GM10266 (cell line): ENCODE measurements at regions not wholly inside any gene's neighbourhood (a gene's known extent, or its start where the extent isn't known, plus 50 kb on each side); places are given as distances from the start of the nearest gene placed in this dataset.
"Not testable (repeated sequence)": the region's sequence is repeated elsewhere in the genome, so short reads cannot be mapped to it uniquely, and the experiment has no call there.

Experiments used
- DNase-seq: peaks from one replicate; pipeline ENCODE4 v3.0.0; 2012; ENCODE audit errors: extremely low spot score
- TF ChIP-seq, protein P1 (sequence below): IDR thresholded peaks from 2 replicates; pipeline ENCODE4 v1.5.1; 2012; ENCODE audit warnings: mild to moderate bottlenecking, low read depth; ENCODE audit not compliant: control insufficient read depth, insufficient read depth; ENCODE audit errors: missing control alignments

DNA sequence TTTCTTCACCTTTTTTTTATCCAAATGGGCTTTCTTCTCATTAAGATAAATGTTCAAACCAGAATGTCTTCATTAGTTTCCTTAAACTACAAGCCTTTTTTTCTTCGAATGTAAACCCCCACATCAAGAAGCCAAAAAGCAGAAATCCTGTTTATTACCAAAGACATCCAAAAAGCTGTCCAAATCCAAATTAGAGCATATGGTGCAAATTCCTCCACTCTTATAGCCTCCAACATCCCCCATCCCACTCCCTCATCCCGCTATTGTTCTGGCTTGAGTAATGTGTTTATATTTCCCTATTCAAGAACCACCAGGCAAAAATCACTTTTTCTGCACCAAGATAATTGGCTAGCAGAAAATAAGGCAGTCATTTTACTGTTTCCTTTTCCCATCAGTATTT is 315.1 kb upstream of the ADGRL3 start:
- TF ChIP-seq, protein P1, sequence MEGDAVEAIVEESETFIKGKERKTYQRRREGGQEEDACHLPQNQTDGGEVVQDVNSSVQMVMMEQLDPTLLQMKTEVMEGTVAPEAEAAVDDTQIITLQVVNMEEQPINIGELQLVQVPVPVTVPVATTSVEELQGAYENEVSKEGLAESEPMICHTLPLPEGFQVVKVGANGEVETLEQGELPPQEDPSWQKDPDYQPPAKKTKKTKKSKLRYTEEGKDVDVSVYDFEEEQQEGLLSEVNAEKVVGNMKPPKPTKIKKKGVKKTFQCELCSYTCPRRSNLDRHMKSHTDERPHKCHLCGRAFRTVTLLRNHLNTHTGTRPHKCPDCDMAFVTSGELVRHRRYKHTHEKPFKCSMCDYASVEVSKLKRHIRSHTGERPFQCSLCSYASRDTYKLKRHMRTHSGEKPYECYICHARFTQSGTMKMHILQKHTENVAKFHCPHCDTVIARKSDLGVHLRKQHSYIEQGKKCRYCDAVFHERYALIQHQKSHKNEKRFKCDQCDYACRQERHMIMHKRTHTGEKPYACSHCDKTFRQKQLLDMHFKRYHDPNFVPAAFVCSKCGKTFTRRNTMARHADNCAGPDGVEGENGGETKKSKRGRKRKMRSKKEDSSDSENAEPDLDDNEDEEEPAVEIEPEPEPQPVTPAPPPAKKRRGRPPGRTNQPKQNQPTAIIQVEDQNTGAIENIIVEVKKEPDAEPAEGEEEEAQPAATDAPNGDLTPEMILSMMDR: no peak
- DNase-seq: no peak

DNA sequence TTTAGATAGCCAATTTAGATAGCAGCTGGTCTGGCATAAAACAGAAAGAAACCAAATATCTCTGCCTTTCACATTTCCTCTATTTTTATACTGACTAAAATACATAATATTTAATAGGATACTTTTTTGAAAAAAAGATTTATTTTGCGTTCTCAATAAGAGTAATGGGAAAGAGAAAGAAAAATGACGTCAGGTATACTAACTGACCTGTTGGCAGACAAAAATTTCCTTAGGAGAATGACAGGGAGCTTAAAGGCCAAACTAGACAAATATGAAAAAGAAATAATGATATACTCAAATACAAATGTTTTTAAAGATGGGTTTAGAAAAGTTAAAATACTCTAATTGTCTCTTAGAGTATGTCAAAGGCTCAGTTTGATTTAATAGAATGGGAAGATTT is 309.4 kb upstream of the ADGRL3 start:
- DNase-seq: no peak
- TF ChIP-seq, protein P1: no peak

DNA sequence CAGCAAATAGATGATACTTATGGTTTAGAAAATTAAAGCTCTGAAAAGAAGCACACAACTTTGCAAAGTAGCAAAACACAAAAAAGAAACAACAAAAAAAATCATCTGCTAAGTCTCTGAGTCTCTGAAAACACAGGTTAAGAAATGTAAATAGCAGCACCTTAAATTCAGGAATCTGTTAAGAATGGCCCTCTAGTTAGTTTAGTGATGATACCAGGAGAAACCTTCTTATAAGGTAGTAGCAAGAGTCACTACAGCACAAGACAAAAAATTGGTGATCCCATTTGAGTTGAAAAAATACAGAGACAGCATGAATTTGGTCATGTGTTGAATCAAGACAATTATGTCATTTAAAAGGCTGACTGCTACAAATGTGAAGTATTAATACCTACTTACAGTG is 308.2 kb upstream of the ADGRL3 start:
- DNase-seq: no peak
- TF ChIP-seq, protein P1: no peak

DNA sequence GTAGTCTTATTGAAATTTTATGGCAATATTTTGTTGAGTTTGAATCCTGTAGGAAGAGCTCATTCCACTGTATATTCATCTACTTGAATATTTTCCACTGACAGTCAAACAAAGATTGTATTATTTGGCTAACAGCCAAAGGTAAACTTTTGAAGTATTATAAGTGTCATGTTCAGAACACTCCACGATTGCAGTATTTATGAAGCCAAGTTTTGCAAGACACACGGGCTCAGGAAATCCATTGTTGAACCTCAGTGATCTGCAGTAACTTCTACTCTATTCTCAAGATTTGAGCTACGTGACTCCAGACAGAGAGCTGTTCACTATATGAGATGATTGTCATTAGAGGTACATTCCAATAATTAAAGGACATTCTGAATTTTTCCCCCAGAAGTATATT is 302.7 kb upstream of the ADGRL3 start:
- DNase-seq: no peak

DNA sequence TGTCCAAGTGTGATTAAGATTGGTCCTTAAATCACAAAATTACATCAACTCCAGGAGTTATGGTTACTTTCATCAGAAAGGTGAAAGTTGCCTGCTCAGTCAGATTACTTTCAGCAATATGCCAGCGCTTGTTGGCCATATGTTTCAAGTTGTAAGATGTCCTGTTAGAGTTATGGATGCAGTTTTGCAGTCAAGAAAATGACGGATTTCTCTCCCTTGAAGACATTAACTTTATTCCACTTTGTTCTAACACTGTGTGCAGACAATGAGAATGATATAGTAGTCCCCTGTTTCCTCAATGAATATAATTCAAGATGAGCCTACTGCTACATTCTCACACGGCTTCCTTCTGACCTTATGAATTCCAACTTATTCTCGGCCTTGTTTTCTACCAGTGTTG is 295.0 kb upstream of the ADGRL3 start:
- TF ChIP-seq, protein P1: no peak
- DNase-seq: no peak

More for the DNA sequence above, 302.7 kb upstream of the ADGRL3 start:
- TF ChIP-seq, protein P1: no peak

DNA sequence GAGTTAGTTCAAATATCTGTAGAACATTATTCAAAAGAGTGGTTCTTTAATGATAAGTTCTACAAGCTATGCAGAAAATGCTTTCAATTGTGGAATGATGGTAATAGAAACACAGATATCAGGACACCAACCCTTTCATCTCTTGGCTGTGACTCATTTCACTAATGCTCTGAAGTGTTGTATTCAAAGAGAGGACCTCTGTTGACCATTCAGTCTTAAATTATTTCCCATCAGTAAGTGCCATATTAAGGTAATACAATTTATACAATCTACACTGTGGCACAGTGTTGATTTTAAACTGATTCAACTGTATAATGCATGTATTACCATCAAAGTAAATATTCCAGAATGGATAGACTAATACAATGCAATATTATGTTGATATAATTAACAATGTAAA is 289.0 kb upstream of the ADGRL3 start:
- TF ChIP-seq, protein P1: no peak
- DNase-seq: no peak

DNA sequence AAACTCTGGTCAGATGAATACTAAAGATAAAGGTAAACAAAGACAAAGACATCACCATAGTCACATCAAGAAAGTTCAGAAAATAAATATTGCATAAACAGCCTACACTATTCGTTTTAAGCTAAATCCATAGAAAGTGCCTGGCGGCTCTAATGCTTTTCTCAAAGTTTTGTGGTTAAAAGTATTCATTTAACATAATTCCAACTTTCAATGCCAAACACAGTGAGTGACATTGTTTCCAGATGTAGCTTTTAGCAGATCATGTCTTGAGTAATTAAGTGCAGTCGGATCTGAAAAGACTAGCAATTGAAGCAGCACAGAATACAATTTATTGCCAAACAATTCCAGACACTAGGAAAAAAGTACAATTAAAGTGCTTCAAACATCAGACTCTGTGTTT is 287.1 kb upstream of the ADGRL3 start:
- TF ChIP-seq, protein P1: no peak
- no peak for DNase-seq

DNA sequence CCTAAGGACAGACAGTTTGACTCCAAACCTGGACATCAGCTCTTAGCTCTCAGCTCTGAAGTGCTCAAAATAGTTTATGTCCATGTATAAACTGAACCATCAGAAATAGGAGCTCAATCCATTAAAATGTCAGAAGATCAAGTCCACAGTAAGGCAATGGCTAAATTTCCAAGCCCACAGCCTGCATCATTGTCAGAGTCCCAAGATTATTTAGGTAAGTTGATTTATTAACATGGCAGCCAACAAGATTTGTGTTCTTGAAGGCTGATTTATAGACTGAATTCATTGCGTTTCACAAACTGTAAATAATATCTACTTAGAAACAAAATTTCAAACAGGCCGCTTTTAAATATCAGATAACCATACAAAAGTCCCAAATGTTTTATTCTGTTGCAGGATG is 286.5 kb upstream of the ADGRL3 start:
- TF ChIP-seq, protein P1: no peak
- DNase-seq: no peak

DNA sequence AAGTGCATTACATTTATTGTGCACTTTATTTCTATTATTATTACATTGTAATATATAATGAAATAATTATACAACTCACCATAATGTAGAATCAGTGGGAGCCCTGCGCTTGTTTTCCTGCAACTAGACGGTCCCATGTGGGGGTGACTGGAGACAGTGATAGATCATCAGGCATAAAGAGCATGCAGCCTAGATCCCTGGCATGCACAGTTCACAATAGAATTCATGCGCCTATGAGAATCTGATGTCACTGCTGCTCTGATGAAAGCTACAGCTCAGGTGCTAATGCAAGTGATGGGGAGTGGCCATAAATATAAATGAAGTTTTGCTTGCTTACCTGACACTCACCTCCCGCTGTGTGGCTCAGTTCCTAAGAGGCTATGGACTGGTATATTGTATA is 278.4 kb upstream of the ADGRL3 start:
- not testable (repeated sequence) for DNase-seq
